ENCODE measurements at regions not wholly inside any gene's neighbourhood (a gene's known extent, or its start where the extent isn't known, plus 50 kb on each side); places are given as distances from the start of the nearest gene placed in this dataset.
"Not testable (repeated sequence)": the region's sequence is repeated elsewhere in the genome, so short reads cannot be mapped to it uniquely, and the experiment has no call there.

DNA sequence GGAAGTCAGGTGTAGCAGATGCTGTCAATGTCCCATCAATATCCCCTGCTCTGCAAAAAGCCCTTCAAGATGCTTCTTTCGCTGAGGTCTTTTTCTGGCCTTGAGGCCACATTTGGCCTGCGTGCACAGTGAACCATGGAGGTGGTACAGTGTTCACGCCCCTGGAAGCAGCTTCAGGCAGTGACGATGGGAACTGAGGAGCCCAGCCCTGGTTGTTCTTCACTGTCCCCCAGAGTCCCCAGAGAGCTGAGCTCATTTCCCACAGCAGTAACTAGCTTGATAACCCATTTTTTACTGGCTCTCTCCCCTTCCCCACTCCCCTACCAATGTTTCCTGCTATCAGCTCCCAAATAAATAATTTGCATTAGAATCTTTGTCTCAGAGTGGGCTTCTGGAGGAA, 76.5 kb downstream of the OLIG1 start:
- Histone ChIP-seq H3K27ac (no peak overlapping the region), H3K36me3 (replicated peaks in 1 of 2) (no peaks in the 10 kb centered on the region), H3K27me3 (no peaks in the 10 kb centered on the region), H3K4me1 (replicated peaks in 1 of 2) (no peaks in the 10 kb centered on the region), H3K4me3 (no peak overlapping the region), H3K9me3 (replicated peaks in 1 of 3) (no peaks in the 10 kb centered on the region)
- 58 to 77% (median 67%) methylated on average over 4 of the region's 4 CpGs for WGBS, 4 donors
- intact Hi-C loops (cut with DNase I), result no loop called here
- no peak for DNase-seq
- TF ChIP-seq, protein P1, sequence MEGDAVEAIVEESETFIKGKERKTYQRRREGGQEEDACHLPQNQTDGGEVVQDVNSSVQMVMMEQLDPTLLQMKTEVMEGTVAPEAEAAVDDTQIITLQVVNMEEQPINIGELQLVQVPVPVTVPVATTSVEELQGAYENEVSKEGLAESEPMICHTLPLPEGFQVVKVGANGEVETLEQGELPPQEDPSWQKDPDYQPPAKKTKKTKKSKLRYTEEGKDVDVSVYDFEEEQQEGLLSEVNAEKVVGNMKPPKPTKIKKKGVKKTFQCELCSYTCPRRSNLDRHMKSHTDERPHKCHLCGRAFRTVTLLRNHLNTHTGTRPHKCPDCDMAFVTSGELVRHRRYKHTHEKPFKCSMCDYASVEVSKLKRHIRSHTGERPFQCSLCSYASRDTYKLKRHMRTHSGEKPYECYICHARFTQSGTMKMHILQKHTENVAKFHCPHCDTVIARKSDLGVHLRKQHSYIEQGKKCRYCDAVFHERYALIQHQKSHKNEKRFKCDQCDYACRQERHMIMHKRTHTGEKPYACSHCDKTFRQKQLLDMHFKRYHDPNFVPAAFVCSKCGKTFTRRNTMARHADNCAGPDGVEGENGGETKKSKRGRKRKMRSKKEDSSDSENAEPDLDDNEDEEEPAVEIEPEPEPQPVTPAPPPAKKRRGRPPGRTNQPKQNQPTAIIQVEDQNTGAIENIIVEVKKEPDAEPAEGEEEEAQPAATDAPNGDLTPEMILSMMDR (IDR thresholded peaks at IDR 0.05), result no peak
- no peak for TF ChIP-seq POLR2A (IDR thresholded peaks at IDR 0.05)

DNA sequence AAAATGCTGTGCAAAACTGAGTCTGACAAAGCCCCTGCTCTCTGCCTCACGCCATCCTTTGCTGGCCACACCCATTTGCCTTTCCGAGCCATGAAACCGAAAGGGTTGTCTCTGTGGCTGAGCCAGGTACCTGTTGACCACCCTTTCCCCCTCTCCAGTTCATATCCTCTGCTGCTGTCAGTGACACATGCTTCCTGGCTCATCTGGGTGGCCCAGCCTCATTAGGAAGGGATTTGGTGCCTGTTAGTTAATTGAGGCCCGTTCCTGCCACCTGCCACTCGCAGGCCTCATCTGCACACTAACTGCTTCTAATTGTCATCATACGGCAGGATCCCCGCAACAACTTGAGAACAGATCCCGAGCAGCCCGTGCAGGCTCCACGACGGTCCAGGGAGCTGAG, 79.2 kb downstream of the OLIG1 start:
- no peaks in the 10 kb centered on the region for H3K9me3 ChIP-seq (replicated peaks in 1 of 3)
- H3K4me1 ChIP-seq (replicated peaks in 1 of 2), result no peaks in the 10 kb centered on the region
- no peak overlapping the region for H3K27ac ChIP-seq
- no peaks in the 10 kb centered on the region for H3K36me3 ChIP-seq (replicated peaks in 1 of 2)
- intact Hi-C loops (cut with DNase I), result no loop called here
- no peak for DNase-seq
- TF ChIP-seq, protein P1 (IDR thresholded peaks at IDR 0.05), result no peak
- no peak for TF ChIP-seq POLR2A (IDR thresholded peaks at IDR 0.05)
- no peaks in the 10 kb centered on the region for H3K27me3 ChIP-seq
- H3K4me3 ChIP-seq, result no peak overlapping the region
- 62 to 70% (median 65%) methylated on average over 9 to 11 of the region's 11 CpGs for WGBS, 4 donors

- 64 to 80% (median 78%) methylated on average over 3 of the region's 3 CpGs for WGBS, 4 donors
- H3K27me3 ChIP-seq, DNase-seq: not testable (repeated sequence)
Observed at GRCh38 chr21:33150968-33151367, 78.8 kb upstream of the IFNAR2 start.

GRCh38 chr21:33151941-33152731, 77.6 kb upstream of the IFNAR2 start:
- Histone ChIP-seq H3K27ac (no peak overlapping the region), H3K4me3 (no peak overlapping the region), H3K27me3 (peaks cover 6% of the 10 kb centered on the region), H3K9me3 (replicated peaks in 1 of 3) (no peaks in the 10 kb centered on the region), H3K36me3 (replicated peaks in 1 of 2) (no peaks in the 10 kb centered on the region), H3K4me1 (replicated peaks in 1 of 2) (no peaks in the 10 kb centered on the region)
- DNase-seq, result no peak
- intact Hi-C loops (cut with DNase I), result no loop called here
- WGBS, 4 donors, result 28 to 37% (median 35%) methylated on average over 29 to 32 of the region's 32 CpGs
- no peak for TF ChIP-seq POLR2A (IDR thresholded peaks at IDR 0.05)
- TF ChIP-seq, protein P1 (IDR thresholded peaks at IDR 0.05), result no peak

More at GRCh38 chr21:33150968-33151367, 78.8 kb upstream of the IFNAR2 start:
- H3K4me3 ChIP-seq; H3K27ac ChIP-seq; intact Hi-C loops (cut with DNase I); H3K36me3 ChIP-seq (replicated peaks in 1 of 2); H3K4me1 ChIP-seq (replicated peaks in 1 of 2); H3K9me3 ChIP-seq (replicated peaks in 1 of 3): not testable (repeated sequence)

- WGBS, 4 donors, result 88 to 94% (median 91%) methylated on average over 13 of the region's 13 CpGs
- intact Hi-C loops (cut with DNase I), result no loop called here
- Histone ChIP-seq H3K36me3 (replicated peaks in 1 of 2) (no peaks in the 10 kb centered on the region), H3K4me1 (replicated peaks in 1 of 2) (no peaks in the 10 kb centered on the region), H3K27ac (no peak overlapping the region), H3K27me3 (peaks cover 6% of the 10 kb centered on the region), H3K4me3 (no peak overlapping the region), H3K9me3 (replicated peaks in 1 of 3) (no peaks in the 10 kb centered on the region)
- no peak for DNase-seq
- TF ChIP-seq POLR2A (IDR thresholded peaks at IDR 0.05), result no peak
- TF ChIP-seq, protein P1 (IDR thresholded peaks at IDR 0.05), result no peak
Observed at GRCh38 chr21:33152732-33153130, 77.0 kb upstream of the IFNAR2 start.
